Mesendoderm (in vitro differentiated cells): ENCODE measurements at regions not wholly inside any gene's neighbourhood (a gene's known extent, or its start where the extent isn't known, plus 50 kb on each side); places are given as distances from the start of the nearest gene placed in this dataset.

Source experiments
- DNase-seq: peaks from one replicate; pipeline ENCODE4 v3.0.0; 2013
- H2AK5ac ChIP-seq: 2 replicates; pipeline ENCODE4 v1.6.1; 2013; ENCODE audit warnings: low read length, inconsistent platforms
- H2BK120ac ChIP-seq: 2 replicates; pipeline ENCODE4 v1.6.1; 2013; ENCODE audit warnings: low read depth, mild to moderate bottlenecking, low read length, moderate library complexity, mixed read lengths
- H2BK15ac ChIP-seq: replicated peaks from 2 replicates; pipeline ENCODE4 v1.6.1; 2013; ENCODE audit warnings: low read depth, mild to moderate bottlenecking, moderate library complexity
- H2BK5ac ChIP-seq: 2 replicates; pipeline ENCODE4 v1.6.1; 2013; ENCODE audit warnings: low read length, inconsistent platforms
- H3K18ac ChIP-seq: 2 replicates; pipeline ENCODE4 v1.6.1; 2013; ENCODE audit warnings: mild to moderate bottlenecking, low read length, mixed read lengths
- H3K23ac ChIP-seq: one replicate; pipeline ENCODE4 v1.6.1; 2013; ENCODE audit warnings: low read length
- H3K27ac ChIP-seq: 2 replicates; pipeline ENCODE4 v1.5.1; 2013; ENCODE audit warnings: low read depth, mild to moderate bottlenecking, inconsistent platforms, low read length, moderate library complexity
- H3K27me3 ChIP-seq: 2 replicates; pipeline ENCODE4 v1.6.1; 2013; ENCODE audit warnings: low read length, control low read depth, mild to moderate bottlenecking, inconsistent platforms; ENCODE audit not compliant: insufficient read depth, poor library complexity
- H3K36me3 ChIP-seq: 2 replicates; pipeline ENCODE4 v1.6.1; 2013; ENCODE audit warnings: low read length, inconsistent platforms; ENCODE audit not compliant: control insufficient read depth, insufficient read depth
- H3K4ac ChIP-seq: one replicate; pipeline ENCODE4 v1.6.1; 2013; ENCODE audit warnings: low read depth, mild to moderate bottlenecking, low read length, moderate library complexity
- H3K4me1 ChIP-seq: 2 replicates; pipeline ENCODE4 v1.6.1; 2013; ENCODE audit warnings: low read depth, low read length, inconsistent platforms; ENCODE audit not compliant: control insufficient read depth
- H3K4me2 ChIP-seq: 2 replicates; pipeline ENCODE4 v1.6.1; 2013; ENCODE audit warnings: low read length
- H3K4me3 ChIP-seq: 2 replicates; pipeline ENCODE4 v1.5.1; 2013; ENCODE audit warnings: mild to moderate bottlenecking, low read length
- H3K56ac ChIP-seq: one replicate; pipeline ENCODE4 v1.6.1; 2013; ENCODE audit warnings: low read length
- H3K79me1 ChIP-seq: 2 replicates; pipeline ENCODE4 v1.6.1; 2013; ENCODE audit warnings: low read length, inconsistent platforms
- H3K79me2 ChIP-seq: 2 replicates; pipeline ENCODE4 v1.6.1; 2013; ENCODE audit warnings: mild to moderate bottlenecking, low read length; ENCODE audit not compliant: control insufficient read depth, insufficient read depth
- H3K9ac ChIP-seq: 2 replicates; pipeline ENCODE4 v1.6.1; 2013; ENCODE audit warnings: low read length, inconsistent platforms
- H4K5ac ChIP-seq: one replicate; pipeline ENCODE4 v1.6.1; 2013; ENCODE audit warnings: low read length
- H4K8ac ChIP-seq: one replicate; pipeline ENCODE4 v1.6.1; 2013; ENCODE audit warnings: low read depth, mild to moderate bottlenecking, control low read depth, low read length, moderate library complexity
- WGBS: extraction: QIAGEN DNeasy Blood & Tissue Kit; methylation state at CpG from one replicate; pipeline ENCODE4 v1.1.7; 2013; ENCODE audit warnings: low lambda C conversion rate, missing lambda C conversion rate; ENCODE audit not compliant: insufficient coverage; ENCODE audit errors: extremely low coverage; 5-methylcytosine and 5-hydroxymethylcytosine counted together

DNA sequence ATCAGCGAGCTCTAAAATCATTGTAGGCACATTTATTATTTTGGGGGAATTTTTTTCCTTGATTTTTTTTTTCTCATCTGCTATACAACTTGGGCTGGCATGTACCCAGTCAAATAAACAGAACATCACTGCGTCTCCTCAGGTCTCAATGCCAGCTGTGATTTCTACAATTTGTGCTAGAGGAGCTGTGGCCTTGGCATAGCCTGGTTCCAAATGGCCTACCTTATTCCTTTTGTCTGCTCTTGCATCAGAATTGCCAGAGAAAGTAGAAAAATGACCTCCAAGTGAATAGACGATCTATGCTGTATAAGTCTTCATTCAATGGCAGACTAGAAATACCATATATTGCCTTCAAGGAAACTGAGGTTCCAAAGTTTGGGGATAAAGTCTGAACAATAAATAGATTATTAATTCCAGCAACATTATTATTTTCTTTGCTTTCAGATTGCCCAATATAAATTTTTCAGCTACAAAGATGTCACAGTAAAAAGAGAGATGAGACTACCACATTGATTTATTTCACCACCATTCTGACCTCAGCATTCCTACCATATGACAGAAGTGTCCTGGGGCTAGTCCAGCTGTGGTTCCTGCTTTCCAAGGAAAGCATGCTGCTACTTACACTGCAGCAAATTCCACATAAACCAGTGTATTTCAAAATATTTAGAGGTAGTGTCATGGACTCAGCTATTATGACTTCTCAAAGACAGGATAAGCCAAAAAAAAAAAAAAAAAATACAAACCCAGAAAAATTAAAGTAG lies 493.9 kb upstream of the ZNF385D start:
- H4K5ac ChIP-seq: no peak overlapping the region
- WGBS: no CpG with 5 or more reads among the region's 3 CpGs
- DNase-seq: peak; percentile 50

DNA sequence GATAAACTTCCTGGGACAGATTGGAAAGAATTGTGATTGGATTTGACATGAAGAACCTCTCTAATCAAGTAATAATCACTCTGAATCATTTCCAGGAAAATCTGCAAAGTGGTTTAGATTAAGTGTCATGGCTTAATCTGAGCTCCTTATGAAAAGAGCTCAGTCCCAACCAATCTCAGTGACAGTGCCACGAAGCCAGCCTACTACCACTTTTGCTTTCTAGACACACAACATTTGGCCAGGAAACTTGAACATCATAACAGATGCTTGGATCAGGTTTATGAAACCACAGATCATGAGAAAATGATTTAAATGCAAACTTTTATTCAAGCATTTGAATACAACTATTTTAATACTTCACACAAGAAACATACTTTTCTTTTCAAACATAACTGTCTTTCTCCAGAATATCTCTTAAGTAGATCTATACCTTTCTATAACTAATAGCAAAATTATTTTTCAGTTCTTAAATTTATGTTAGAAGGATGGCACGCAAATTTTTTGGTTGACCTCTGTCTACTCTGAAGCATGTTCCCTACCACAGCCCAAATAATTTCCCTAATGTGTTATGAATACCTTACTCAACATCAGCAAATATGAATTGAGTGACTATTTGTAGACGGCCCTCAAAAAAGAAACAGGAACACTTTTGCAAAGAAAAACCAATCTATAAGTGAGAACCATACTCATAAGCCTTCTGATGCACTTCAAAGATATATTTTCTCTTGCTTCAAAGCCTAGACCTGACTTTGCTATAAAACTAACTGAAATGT lies 495.0 kb upstream of the ZNF385D start:
- no peak overlapping the region for H3K27ac ChIP-seq
- no peak overlapping the region for H3K9ac ChIP-seq
- no peak overlapping the region for H4K5ac ChIP-seq
- H3K79me1 ChIP-seq: no peaks in the 10 kb centered on the region
- no peak overlapping the region for H2AK5ac ChIP-seq
- no peak overlapping the region for H3K18ac ChIP-seq
- H3K4me2 ChIP-seq: no peak overlapping the region
- H2BK15ac ChIP-seq: no peak overlapping the region
- H3K27me3 ChIP-seq: no peaks in the 10 kb centered on the region
- no peak overlapping the region for H3K4me3 ChIP-seq
- WGBS: no CpG with 5 or more reads among the region's 3 CpGs
- no peak overlapping the region for H2BK120ac ChIP-seq
- H3K4ac ChIP-seq: no peak overlapping the region
- no peak overlapping the region for H3K56ac ChIP-seq
- H2BK5ac ChIP-seq: no peak overlapping the region
- no peaks in the 10 kb centered on the region for H3K4me1 ChIP-seq
- H4K8ac ChIP-seq: no peak overlapping the region
- no peaks in the 10 kb centered on the region for H3K36me3 ChIP-seq
- H3K23ac ChIP-seq: no peak overlapping the region
- no peaks in the 10 kb centered on the region for H3K79me2 ChIP-seq
- DNase-seq: no peak

More for the DNA sequence above, 493.9 kb upstream of the ZNF385D start:
- Histone ChIP-seq H2AK5ac (no peak overlapping the region), H3K36me3 (no peaks in the 10 kb centered on the region), H3K18ac (no peak overlapping the region), H4K8ac (no peak overlapping the region), H3K4me1 (no peaks in the 10 kb centered on the region), H3K4me3 (no peak overlapping the region), H3K79me1 (no peaks in the 10 kb centered on the region), H3K79me2 (no peaks in the 10 kb centered on the region), H3K56ac (no peak overlapping the region), H3K27ac (no peak overlapping the region), H3K4me2 (no peak overlapping the region), H3K9ac (no peak overlapping the region), H3K23ac (no peak overlapping the region), H2BK15ac (no peak overlapping the region), H2BK5ac (no peak overlapping the region), H3K4ac (no peak overlapping the region), H3K27me3 (no peaks in the 10 kb centered on the region), H2BK120ac (no peak overlapping the region)

DNA sequence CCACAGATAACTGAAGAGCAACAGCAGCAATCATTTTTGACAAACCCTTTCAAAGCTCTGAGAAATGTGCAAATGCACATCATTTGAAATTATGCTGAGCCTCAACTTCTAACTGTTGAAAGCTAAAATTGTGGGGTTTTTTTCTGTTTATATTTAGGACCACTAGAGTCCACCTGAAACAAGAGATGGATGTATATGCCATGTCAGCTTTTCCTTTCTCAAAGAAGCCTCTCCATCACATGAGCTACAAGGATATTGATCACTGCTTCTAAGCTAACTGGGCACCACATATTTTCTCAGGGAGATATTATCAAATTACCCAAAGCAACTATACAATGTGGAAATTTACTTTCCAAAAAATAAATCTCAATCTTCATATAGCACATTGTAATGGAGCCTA lies 498.6 kb upstream of the ZNF385D start:
- Histone ChIP-seq H4K5ac (no peak overlapping the region), H3K27ac (no peak overlapping the region), H3K4me3 (no peak overlapping the region), H3K4me1 (no peaks in the 10 kb centered on the region), H3K36me3 (no peaks in the 10 kb centered on the region), H4K8ac (no peak overlapping the region), H2BK120ac (no peak overlapping the region), H2AK5ac (no peak overlapping the region), H3K9ac (no peak overlapping the region), H3K4ac (no peak overlapping the region), H3K79me2 (no peaks in the 10 kb centered on the region), H3K79me1 (no peaks in the 10 kb centered on the region), H3K23ac (no peak overlapping the region), H2BK5ac (no peak overlapping the region), H3K56ac (no peak overlapping the region), H3K18ac (no peak overlapping the region), H2BK15ac (no peak overlapping the region), H3K4me2 (no peak overlapping the region), H3K27me3 (no peaks in the 10 kb centered on the region)
- no peak for DNase-seq

DNA sequence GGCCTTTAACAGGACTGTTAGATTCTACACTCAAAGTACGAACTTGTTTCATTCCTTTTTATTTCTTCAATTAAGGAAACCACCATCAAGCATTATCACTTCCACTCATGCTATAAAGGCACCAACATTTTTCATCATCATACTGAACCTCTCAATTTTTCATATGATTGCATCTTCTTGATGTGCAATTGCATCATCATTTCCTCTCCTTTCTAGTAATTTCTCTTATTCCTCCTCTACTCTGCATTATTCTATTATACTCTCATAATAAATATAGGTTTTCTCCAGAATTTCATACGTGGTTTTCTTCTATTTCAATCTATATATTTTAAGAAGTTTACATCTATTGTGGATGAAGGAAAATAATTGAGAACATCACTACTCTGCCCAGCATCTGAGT lies 506.2 kb upstream of the ZNF385D start:
- Histone ChIP-seq H3K27ac (no peak overlapping the region), H3K4me1 (no peaks in the 10 kb centered on the region), H3K36me3 (no peaks in the 10 kb centered on the region), H3K79me2 (no peaks in the 10 kb centered on the region), H2BK5ac (no peak overlapping the region), H3K79me1 (no peaks in the 10 kb centered on the region), H3K4me3 (no peak overlapping the region), H3K4me2 (no peak overlapping the region), H4K8ac (no peak overlapping the region), H3K9ac (no peak overlapping the region), H2BK15ac (no peak overlapping the region), H4K5ac (no peak overlapping the region), H3K23ac (no peak overlapping the region), H3K4ac (no peak overlapping the region), H3K18ac (no peak overlapping the region), H2BK120ac (no peak overlapping the region), H3K56ac (no peak overlapping the region), H3K27me3 (no peaks in the 10 kb centered on the region), H2AK5ac (no peak overlapping the region)
- no CpG with 5 or more reads among the region's 2 CpGs for WGBS
- DNase-seq: no peak

DNA sequence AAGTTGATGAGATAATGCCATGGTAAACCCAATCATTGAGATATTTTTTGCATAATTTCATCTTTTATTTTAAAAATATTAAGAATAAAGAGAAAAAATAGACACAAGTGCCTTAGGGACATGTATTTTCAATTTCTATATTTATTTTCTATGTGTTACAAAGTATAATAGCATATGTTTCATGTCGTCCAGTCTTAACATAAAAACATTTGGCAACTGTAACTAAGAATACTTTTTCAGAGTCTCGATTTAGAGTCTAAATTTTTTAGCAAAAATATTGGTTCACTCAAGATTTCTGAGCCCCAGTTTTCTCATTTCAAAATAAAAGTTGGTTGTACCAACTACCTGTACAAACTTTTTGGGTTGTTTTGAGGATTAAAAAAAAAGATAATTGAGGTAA lies 511.4 kb upstream of the ZNF385D start:
- no peak overlapping the region for H3K9ac ChIP-seq
- H2BK120ac ChIP-seq: no peak overlapping the region
- H3K4me1 ChIP-seq: no peaks in the 10 kb centered on the region
- no peak overlapping the region for H3K4ac ChIP-seq
- WGBS: no CpG with 5 or more reads among the region's 2 CpGs
- no peak overlapping the region for H3K4me3 ChIP-seq
- H3K18ac ChIP-seq: no peak overlapping the region
- H3K23ac ChIP-seq: no peak overlapping the region
- H2BK15ac ChIP-seq: no peak overlapping the region
- no peak for DNase-seq
- no peaks in the 10 kb centered on the region for H3K79me2 ChIP-seq
- no peaks in the 10 kb centered on the region for H3K79me1 ChIP-seq
- H3K27me3 ChIP-seq: no peaks in the 10 kb centered on the region
- H2AK5ac ChIP-seq: no peak overlapping the region
- no peak overlapping the region for H3K4me2 ChIP-seq
- no peak overlapping the region for H3K56ac ChIP-seq
- H3K36me3 ChIP-seq: no peaks in the 10 kb centered on the region
- no peak overlapping the region for H4K5ac ChIP-seq
- H3K27ac ChIP-seq: no peak overlapping the region
- no peak overlapping the region for H2BK5ac ChIP-seq
- H4K8ac ChIP-seq: no peak overlapping the region
